B cell (primary cell): ENCODE measurements at regions not wholly inside any gene's neighbourhood (a gene's known extent, or its start where the extent isn't known, plus 50 kb on each side); places are given as distances from the start of the nearest gene placed in this dataset.

Experiments used
- ATAC-seq: fragments of 200-7000 bp; cut with Tn5 transposase; one replicate; pipeline ENCODE4 v1.10.0; 2021; ENCODE audit warnings: low read depth, mild to moderate bottlenecking, moderate number of reproducible peaks, moderate library complexity
- CTCF ChIA-PET: fragments of 350-600 bp; sonication (Branson Sonifier 250); formaldehyde crosslinking; loops from one replicate; lab custom pipeline; 2021; ENCODE audit warnings: antibody characterized with exemption, inconsistent platforms; lab: Charles Lee
- POLR2A ChIA-PET: fragments of 350-600 bp; sonication (Branson Sonifier 250); formaldehyde crosslinking; loops from one replicate; lab custom pipeline; 2021; ENCODE audit warnings: antibody characterized with exemption; lab: Charles Lee
- DNase-seq: peaks from one replicate; pipeline ENCODE4 v3.0.0; 2013
- H2AFZ ChIP-seq: 2 replicates; pipeline ENCODE4 v1.6.1; 2012; ENCODE audit warnings: mild to moderate bottlenecking, low read depth, low read length; ENCODE audit not compliant: insufficient read depth, poor library complexity, severe bottlenecking
- H3K27ac ChIP-seq, 2 donors: 1 replicate in 1 of 2; 2 replicates in 1 of 2; pipeline ENCODE4 v1.5.1; 2012 to 2013; ENCODE audit warnings: low read length in 2 of 2, mild to moderate bottlenecking in 2 of 2, moderate library complexity in 1 of 2
- H3K27me3 ChIP-seq, 4 experiments: fragments of 200-600 bp in 1 of 4; sonication (generic) in 1 of 4; replicated peaks in 1 of 4; 1 replicate in 2 of 4; 2 replicates in 2 of 4; pipeline versions ENCODE4 v1.6.1 to v1.7.0; 2013 to 2016; ENCODE audit warnings: low read length in 3 of 4, mild to moderate bottlenecking in 2 of 4, mixed read lengths in 1 of 4, moderate library complexity in 1 of 4; ENCODE audit not compliant: insufficient read depth in 4 of 4, control insufficient read depth in 3 of 4; ENCODE audit errors: control extremely low read depth in 1 of 4
- H3K36me3 ChIP-seq, 2 experiments: replicated peaks in 1 of 2; 1 replicate in 1 of 2; 2 replicates in 1 of 2; pipeline versions ENCODE4 v1.6.1 to v1.7.1; 2013; ENCODE audit warnings: low read length in 1 of 2; ENCODE audit not compliant: insufficient read depth in 2 of 2, control insufficient read depth in 1 of 2; ENCODE audit errors: control extremely low read depth in 1 of 2, extremely low read depth in 1 of 2
- H3K4me1 ChIP-seq, 2 donors: fragments of 200-600 bp in 1 of 2; sonication (generic) in 1 of 2; 1 replicate in 1 of 2; 2 replicates in 1 of 2; pipeline versions ENCODE4 v1.5.1 to v1.6.1; 2013 to 2017; ENCODE audit warnings: low read length in 2 of 2; ENCODE audit not compliant: control insufficient read depth in 2 of 2, insufficient read depth in 2 of 2
- H3K4me2 ChIP-seq: replicated peaks from 2 replicates; pipeline ENCODE3; 2012; ENCODE audit warnings: mild to moderate bottlenecking, low read depth, low read length; ENCODE audit not compliant: poor library complexity, severe bottlenecking
- H3K4me3 ChIP-seq, 5 experiments: fragments of 200-600 bp in 1 of 5; sonication (generic) in 1 of 5; 1 replicate in 3 of 5; 2 replicates in 2 of 5; pipeline versions ENCODE4 v1.5.1 to v1.7.0; 2011 to 2016; ENCODE audit warnings: low read length in 4 of 5, mild to moderate bottlenecking in 4 of 5, low read depth in 2 of 5, control low read depth in 1 of 5, moderate library complexity in 1 of 5; ENCODE audit not compliant: insufficient read depth in 1 of 5; ENCODE audit errors: control extremely low read depth in 1 of 5, extremely low read depth in 1 of 5
- H3K79me2 ChIP-seq: fragments of 200-600 bp; sonication (generic); one replicate; pipeline ENCODE4 v1.6.0; 2016; ENCODE audit warnings: low read length; ENCODE audit not compliant: control insufficient read depth, insufficient read depth
- H3K9ac ChIP-seq: fragments of 200-600 bp; sonication (generic); 2 replicates; pipeline ENCODE4 v1.6.1; 2017; ENCODE audit warnings: mild to moderate bottlenecking, low read length, moderate library complexity
- H3K9me3 ChIP-seq, 3 donors: one replicate each; pipeline versions ENCODE4 v1.6.1 to v1.7.1; 2013; ENCODE audit warnings: low read length in 2 of 3; ENCODE audit not compliant: control insufficient read depth in 2 of 3, insufficient read depth in 1 of 3; ENCODE audit errors: control extremely low read depth in 1 of 3
- H4K20me1 ChIP-seq: 2 replicates; pipeline ENCODE4 v1.6.0; 2012; ENCODE audit warnings: mild to moderate bottlenecking, low read length; ENCODE audit not compliant: insufficient read depth, control insufficient read depth, poor library complexity, severe bottlenecking
- H3K27ac Mint-ChIP-seq: one replicate; pipeline ENCODE4 v1.8.0; 2021; ENCODE audit warnings: mixed read lengths
- H3K27me3 Mint-ChIP-seq: one replicate; pipeline ENCODE4 v1.8.0; 2021; ENCODE audit warnings: mixed read lengths
- H3K4me1 Mint-ChIP-seq: one replicate; pipeline ENCODE4 v1.8.0; 2021; ENCODE audit warnings: mixed read lengths
- H3K4me3 Mint-ChIP-seq: one replicate; pipeline ENCODE4 v1.8.0; 2021; ENCODE audit warnings: mixed read lengths
- H3K9me3 Mint-ChIP-seq: one replicate; pipeline ENCODE4 v1.8.0; 2022; ENCODE audit warnings: mixed read lengths; ENCODE audit not compliant: insufficient read depth
- EZH2 ChIP-seq: IDR thresholded peaks from 2 replicates; pipeline ENCODE4 v1.6.1; 2012; ENCODE audit warnings: borderline replicate concordance, low read depth, mild to moderate bottlenecking, moderate library complexity, low read length; ENCODE audit not compliant: insufficient read depth, poor library complexity, severe bottlenecking
- WGBS: methylation state at CpG from one replicate; pipeline ENCODE4 v1.1.5; 2013; ENCODE audit warnings: missing lambda C conversion rate; ENCODE audit not compliant: insufficient coverage; 5-methylcytosine and 5-hydroxymethylcytosine counted together
- intact Hi-C: fragments of 100-400 bp; cut with micrococcal nuclease; formaldehyde crosslinking; loops from one replicate; pipeline ENCODE4 v1.10.0; 2022
- TF ChIP-seq, protein P1 (sequence below): fragments of 200-600 bp; IDR thresholded peaks from one replicate; pipeline ENCODE4 v1.8.0; 2022; ENCODE audit warnings: antibody characterized with exemption, mild to moderate bottlenecking

- 97% methylated on average over 5 of the region's 5 CpGs for WGBS
- no peaks in the 10 kb centered on the region for H3K4me1 ChIP-seq
- TF ChIP-seq, protein P1, sequence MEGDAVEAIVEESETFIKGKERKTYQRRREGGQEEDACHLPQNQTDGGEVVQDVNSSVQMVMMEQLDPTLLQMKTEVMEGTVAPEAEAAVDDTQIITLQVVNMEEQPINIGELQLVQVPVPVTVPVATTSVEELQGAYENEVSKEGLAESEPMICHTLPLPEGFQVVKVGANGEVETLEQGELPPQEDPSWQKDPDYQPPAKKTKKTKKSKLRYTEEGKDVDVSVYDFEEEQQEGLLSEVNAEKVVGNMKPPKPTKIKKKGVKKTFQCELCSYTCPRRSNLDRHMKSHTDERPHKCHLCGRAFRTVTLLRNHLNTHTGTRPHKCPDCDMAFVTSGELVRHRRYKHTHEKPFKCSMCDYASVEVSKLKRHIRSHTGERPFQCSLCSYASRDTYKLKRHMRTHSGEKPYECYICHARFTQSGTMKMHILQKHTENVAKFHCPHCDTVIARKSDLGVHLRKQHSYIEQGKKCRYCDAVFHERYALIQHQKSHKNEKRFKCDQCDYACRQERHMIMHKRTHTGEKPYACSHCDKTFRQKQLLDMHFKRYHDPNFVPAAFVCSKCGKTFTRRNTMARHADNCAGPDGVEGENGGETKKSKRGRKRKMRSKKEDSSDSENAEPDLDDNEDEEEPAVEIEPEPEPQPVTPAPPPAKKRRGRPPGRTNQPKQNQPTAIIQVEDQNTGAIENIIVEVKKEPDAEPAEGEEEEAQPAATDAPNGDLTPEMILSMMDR, result no peak
- TF ChIP-seq EZH2, result no peak
- no peaks in the 10 kb centered on the region for H4K20me1 ChIP-seq
- peaks cover 0 to 3% (median 0%) of the 10 kb centered on the region in 3 donors for H3K9me3 ChIP-seq
- no peak overlapping the region for H3K27ac Mint-ChIP-seq
- no peak overlapping the region for H3K4me3 ChIP-seq
- DNase-seq (no peak), ATAC-seq (no peak)
- intact Hi-C loops, result no loop called here
- H3K4me1 Mint-ChIP-seq, result no peaks in the 10 kb centered on the region
- ChIA-PET POLR2A (no interaction called here), CTCF (no interaction called here)
- no peaks in the 10 kb centered on the region for H3K27me3 Mint-ChIP-seq
- H3K27ac ChIP-seq, result no peak overlapping the region
- H3K4me3 Mint-ChIP-seq, result no peak overlapping the region
- no peak overlapping the region for H3K9ac ChIP-seq
- H3K36me3 ChIP-seq, result no peaks in the 10 kb centered on the region
- no peaks in the 10 kb centered on the region for H3K27me3 ChIP-seq
- no peaks in the 10 kb centered on the region for H3K9me3 Mint-ChIP-seq
- H2AFZ ChIP-seq, result no peak overlapping the region
- no peak overlapping the region for H3K4me2 ChIP-seq
- H3K79me2 ChIP-seq, result no peaks in the 10 kb centered on the region
Measured at GRCh38 chr3:28664123-28664522, 315.5 kb upstream of the AZI2 start.

GRCh38 chr3:28667646-28668621, 319.3 kb upstream of the AZI2 start:
- Histone ChIP-seq H3K79me2 (no peaks in the 10 kb centered on the region), H2AFZ (no peak overlapping the region), H4K20me1 (no peaks in the 10 kb centered on the region), H3K27me3 (no peaks in the 10 kb centered on the region), H3K27ac (no peak overlapping the region), H3K9me3 (peaks cover 0 to 3% (median 0%) of the 10 kb centered on the region in 3 donors), H3K9ac (no peak overlapping the region), H3K4me2 (no peak overlapping the region), H3K4me1 (no peaks in the 10 kb centered on the region), H3K36me3 (no peaks in the 10 kb centered on the region), H3K4me3 (no peak overlapping the region)
- H3K4me3 Mint-ChIP-seq, result no peak overlapping the region
- H3K27ac Mint-ChIP-seq, result no peak overlapping the region
- no peaks in the 10 kb centered on the region for H3K9me3 Mint-ChIP-seq
- WGBS, result 40% methylated on average over 3 of the region's 5 CpGs
- no peak for TF ChIP-seq EZH2
- TF ChIP-seq, protein P1, result peak; percentile 70
- no peaks in the 10 kb centered on the region for H3K4me1 Mint-ChIP-seq
- DNase-seq, result peak; percentile 38
- ATAC-seq, result peak; percentile 36
- POLR2A ChIA-PET, result no interaction called here
- intact Hi-C loops, result no loop called here
- no peaks in the 10 kb centered on the region for H3K27me3 Mint-ChIP-seq
- CTCF ChIA-PET, result interaction anchor here (0.8 to 1.3 kb wide), 6 partner anchors 9 to 41 kb away, joined by 3 to 4 read pairs (median 4); no protein-coding TSS in a partner anchor
